ENCODE measurements at regions not wholly inside any gene's neighbourhood (a gene's known extent, or its start where the extent isn't known, plus 50 kb on each side); places are given as distances from the start of the nearest gene placed in this dataset.

GRCh38 chr13:66071029-66071428 lies 1159.1 kb downstream of the PCDH9 start:
- TF ChIP-seq CTCF (IDR thresholded peaks at IDR 0.05) (no peak), ZFX (IDR thresholded peaks at IDR 0.05; ENCODE audit: borderline replicate concordance) (no peak)

Data from 22Rv1 (cell line).